HEK293T (cell line): ENCODE measurements at regions not wholly inside any gene's neighbourhood (a gene's known extent, or its start where the extent isn't known, plus 50 kb on each side); places are given as distances from the start of the nearest gene placed in this dataset.

Experiments used
- CTCF ChIA-PET: fragments of 350-600 bp; formaldehyde crosslinking; extraction: SDS; loops from one replicate; lab custom pipeline; 2021; ENCODE audit warnings: antibody characterized with exemption, inconsistent platforms; lab: Yijun Ruan, JAX
- POLR2A ChIA-PET: fragments of 350-600 bp; formaldehyde crosslinking; extraction: SDS; loops from one replicate; lab custom pipeline; 2020; ENCODE audit warnings: antibody characterized with exemption, inconsistent platforms; lab: Yijun Ruan, JAX
- DNase-seq: peaks from one replicate; pipeline ENCODE4 v3.0.0; 2012; ENCODE audit warnings: mixed read lengths; ENCODE audit errors: extremely low spot score
- ARNT ChIP-seq: fragments of 450-650 bp; IDR thresholded peaks from 2 replicates; pipeline ENCODE4 v1.6.1; 2017; ENCODE audit warnings: mild to moderate bottlenecking
- BHLHE40 ChIP-seq: fragments of 450-650 bp; IDR thresholded peaks from 2 replicates; pipeline ENCODE4 v1.6.1; 2016; ENCODE audit warnings: mild to moderate bottlenecking, moderate library complexity, borderline replicate concordance
- CTBP1 ChIP-seq: fragments of 450-650 bp; IDR thresholded peaks from 2 replicates; pipeline ENCODE4 v1.6.1; 2016; ENCODE audit warnings: borderline replicate concordance
- ELF4 ChIP-seq: fragments of 450-650 bp; IDR thresholded peaks from 2 replicates; pipeline ENCODE4 v1.6.1; 2017; ENCODE audit warnings: antibody characterized with exemption
- FOXA1 ChIP-seq: fragments of 450-650 bp; IDR thresholded peaks from 2 replicates; pipeline ENCODE4 v1.6.1; 2016; ENCODE audit warnings: mild to moderate bottlenecking
- FOXK2 ChIP-seq: fragments of 450-650 bp; IDR thresholded peaks from 2 replicates; pipeline ENCODE4 v1.6.1; 2016; ENCODE audit warnings: mild to moderate bottlenecking
- FOXM1 ChIP-seq: fragments of 450-650 bp; IDR thresholded peaks from 2 replicates; pipeline ENCODE4 v1.6.1; 2017; ENCODE audit warnings: mild to moderate bottlenecking, borderline replicate concordance
- HDGF ChIP-seq: fragments of 450-650 bp; IDR thresholded peaks from 2 replicates; pipeline ENCODE4 v1.6.1; 2017; ENCODE audit warnings: antibody characterized with exemption, borderline replicate concordance
- L3MBTL2 ChIP-seq: fragments of 450-650 bp; conservative IDR thresholded peaks from 2 replicates; pipeline ENCODE4 v1.6.1; 2016; ENCODE audit warnings: mild to moderate bottlenecking
- LEF1 ChIP-seq: fragments of 450-650 bp; IDR thresholded peaks from 2 replicates; pipeline ENCODE4 v1.6.1; 2017; ENCODE audit warnings: mild to moderate bottlenecking, borderline replicate concordance
- NFRKB ChIP-seq: fragments of 450-650 bp; IDR thresholded peaks from 2 replicates; pipeline ENCODE4 v1.6.1; 2016; ENCODE audit warnings: mild to moderate bottlenecking, moderate library complexity
- PKNOX1 ChIP-seq: fragments of 450-650 bp; IDR thresholded peaks from 2 replicates; pipeline ENCODE4 v1.6.1; 2016
- SP1 ChIP-seq: fragments of 450-650 bp; IDR thresholded peaks from 2 replicates; pipeline ENCODE4 v1.6.1; 2017
- SUZ12 ChIP-seq: fragments of 450-650 bp; IDR thresholded peaks from 2 replicates; pipeline ENCODE4 v1.6.1; 2016; ENCODE audit warnings: mild to moderate bottlenecking
- TARDBP ChIP-seq: fragments of 450-650 bp; IDR thresholded peaks from 2 replicates; pipeline ENCODE4 v1.6.1; 2016
- ZNF384 ChIP-seq: fragments of 450-650 bp; IDR thresholded peaks from 2 replicates; pipeline ENCODE4 v1.6.1; 2016

- ChIA-PET POLR2A (no interaction called here), CTCF (no interaction called here)
- no peak for TF ChIP-seq SUZ12
- no peak for TF ChIP-seq CTBP1
- no peak for TF ChIP-seq FOXK2
Measured at GRCh38 chr9:12954441-12954840, 179.6 kb downstream of the LURAP1L start.

GRCh38 chr9:12955510-12956163, 180.8 kb downstream of the LURAP1L start:
- DNase-seq: no peak
- POLR2A ChIA-PET: no interaction called here
- CTCF ChIA-PET: interaction anchor here (0.6 kb wide), 1 partner anchor 132 kb away, joined by 3 read pairs; no protein-coding TSS in a partner anchor
- TF ChIP-seq ZNF384: no peak
- no peak for TF ChIP-seq TARDBP
- no peak for TF ChIP-seq PKNOX1
- no peak for TF ChIP-seq SP1
- no peak for TF ChIP-seq FOXA1
- TF ChIP-seq FOXK2: no peak
- TF ChIP-seq NFRKB: no peak
- TF ChIP-seq FOXM1: no peak
- TF ChIP-seq CTBP1: no peak
- TF ChIP-seq ARNT: no peak
- no peak for TF ChIP-seq ELF4
- TF ChIP-seq LEF1: no peak
- no peak for TF ChIP-seq L3MBTL2
- TF ChIP-seq HDGF: no peak
- TF ChIP-seq BHLHE40: no peak
- no peak for TF ChIP-seq SUZ12

More at GRCh38 chr9:12954441-12954840, 179.6 kb downstream of the LURAP1L start:
- DNase-seq: no peak

- no peak for DNase-seq
- ChIA-PET CTCF (interaction anchor here (0.6 kb wide), 1 partner anchor 131 kb away, joined by 3 read pairs; no protein-coding TSS in a partner anchor), POLR2A (no interaction called here)
- TF ChIP-seq FOXK2 (no peak), PKNOX1 (no peak), SUZ12 (no peak), FOXM1 (no peak), L3MBTL2 (no peak), HDGF (no peak), ELF4 (no peak), ARNT (no peak), CTBP1 (no peak), FOXA1 (no peak), LEF1 (no peak), ZNF384 (no peak), BHLHE40 (no peak), NFRKB (no peak)
Measured at GRCh38 chr9:12956261-12956660, 181.4 kb downstream of the LURAP1L start.

GRCh38 chr9:12956805-12957204, 182.0 kb downstream of the LURAP1L start:
- no peak for DNase-seq
- ChIA-PET CTCF (no interaction called here), POLR2A (no interaction called here)
- TF ChIP-seq SP1: no peak
- TF ChIP-seq ARNT: no peak

- DNase-seq: no peak
- ChIA-PET CTCF (interaction anchor here (0.5 kb wide), 1 partner anchor 1438 kb away, joined by 3 read pairs; no protein-coding TSS in a partner anchor), POLR2A (no interaction called here)
- TF ChIP-seq ZNF384 (no peak), LEF1 (no peak), TARDBP (no peak), FOXK2 (no peak), HDGF (no peak), CTBP1 (no peak), SUZ12 (no peak)
Measured at GRCh38 chr9:12958279-12958678, 183.5 kb downstream of the LURAP1L start.

GRCh38 chr9:12958708-12959107, 183.9 kb downstream of the LURAP1L start:
- DNase-seq: no peak
- TF ChIP-seq HDGF (no peak), ARNT (no peak), SP1 (no peak), PKNOX1 (no peak), FOXM1 (no peak), CTBP1 (no peak), ELF4 (no peak), FOXA1 (no peak), NFRKB (no peak), LEF1 (no peak), SUZ12 (no peak)
- POLR2A ChIA-PET: no interaction called here
- CTCF ChIA-PET: interaction anchor here (0.5 kb wide), 1 partner anchor 1438 kb away, joined by 3 read pairs; no protein-coding TSS in a partner anchor
